SK-N-SH treated with all-trans-retinoic acid at 6 μM for 48 hours (cell line): ENCODE measurements at regions not wholly inside any gene's neighbourhood (a gene's known extent, or its start where the extent isn't known, plus 50 kb on each side); places are given as distances from the start of the nearest gene placed in this dataset.

Source experiments
- ARNTL ChIP-seq: fragments of 450-650 bp; formaldehyde crosslinking; IDR thresholded peaks from 2 replicates; pipeline ENCODE4 v1.5.0; 2020; ENCODE audit warnings: low read depth, mild to moderate bottlenecking, moderate library complexity, borderline replicate concordance
- ESRRG ChIP-seq: fragments of 250-450 bp; sonication (Bioruptor Pico); IDR thresholded peaks from 2 replicates; pipeline ENCODE4 v1.6.1; 2021; ENCODE audit warnings: mild to moderate bottlenecking
- ISL1 ChIP-seq: fragments of 250-450 bp; sonication (Bioruptor Pico); IDR thresholded peaks from 2 replicates; pipeline ENCODE4 v2.1.2; 2022; ENCODE audit warnings: mild to moderate bottlenecking, moderate library complexity
- RARB ChIP-seq: fragments of 250-450 bp; sonication (Bioruptor Pico); IDR thresholded peaks from 2 replicates; pipeline ENCODE4 v1.8.0; 2021; ENCODE audit warnings: mild to moderate bottlenecking, moderate library complexity
- TCF4 ChIP-seq: fragments of 250-450 bp; sonication (Bioruptor Pico); IDR thresholded peaks from 2 replicates; pipeline ENCODE4 v1.8.0; 2021; ENCODE audit warnings: mild to moderate bottlenecking, moderate library complexity, borderline replicate concordance
- ZFP3 ChIP-seq: fragments of 250-450 bp; sonication (Bioruptor Pico); IDR thresholded peaks from 2 replicates; pipeline ENCODE4 v1.5.0; 2020; ENCODE audit warnings: mild to moderate bottlenecking, moderate library complexity
- ZNF8 ChIP-seq: fragments of 450-650 bp; formaldehyde crosslinking; IDR thresholded peaks from 2 replicates; pipeline ENCODE4 v1.5.0; 2020; ENCODE audit warnings: mild to moderate bottlenecking, moderate library complexity
- TF ChIP-seq, protein P1 (sequence below): fragments of 250-450 bp; sonication (Bioruptor Pico); IDR thresholded peaks from 2 replicates; pipeline ENCODE4 v1.5.0; 2020; ENCODE audit warnings: mild to moderate bottlenecking, moderate library complexity

DNA sequence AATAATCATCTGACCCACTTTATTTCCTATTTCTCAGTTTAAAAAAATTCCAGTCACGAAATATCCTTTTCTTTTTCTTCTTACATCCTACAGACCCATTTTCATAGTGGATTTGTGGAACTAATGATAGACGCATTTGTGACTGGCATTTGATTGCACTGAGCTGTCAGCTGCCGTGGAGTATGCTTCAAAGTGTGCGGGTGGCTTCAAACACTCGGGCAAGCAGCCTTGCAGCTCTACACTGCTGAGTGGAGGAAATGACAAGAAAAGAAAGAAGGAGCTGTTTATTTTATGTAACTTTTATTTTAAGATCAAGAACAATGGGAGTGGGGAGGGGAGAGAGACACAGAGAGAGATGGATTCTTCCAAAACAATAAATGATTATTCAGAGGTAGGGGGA, 112.8 kb upstream of the NAP1L1 start:
- TF ChIP-seq ISL1 (CRISPR knock-in tag) (no peak), ZNF8 (no peak), RARB (CRISPR knock-in tag) (no peak), ZFP3 (CRISPR knock-in tag) (no peak), ESRRG (CRISPR knock-in tag) (no peak), ARNTL (no peak), TCF4 (CRISPR knock-in tag) (no peak)
- TF ChIP-seq, protein P1, sequence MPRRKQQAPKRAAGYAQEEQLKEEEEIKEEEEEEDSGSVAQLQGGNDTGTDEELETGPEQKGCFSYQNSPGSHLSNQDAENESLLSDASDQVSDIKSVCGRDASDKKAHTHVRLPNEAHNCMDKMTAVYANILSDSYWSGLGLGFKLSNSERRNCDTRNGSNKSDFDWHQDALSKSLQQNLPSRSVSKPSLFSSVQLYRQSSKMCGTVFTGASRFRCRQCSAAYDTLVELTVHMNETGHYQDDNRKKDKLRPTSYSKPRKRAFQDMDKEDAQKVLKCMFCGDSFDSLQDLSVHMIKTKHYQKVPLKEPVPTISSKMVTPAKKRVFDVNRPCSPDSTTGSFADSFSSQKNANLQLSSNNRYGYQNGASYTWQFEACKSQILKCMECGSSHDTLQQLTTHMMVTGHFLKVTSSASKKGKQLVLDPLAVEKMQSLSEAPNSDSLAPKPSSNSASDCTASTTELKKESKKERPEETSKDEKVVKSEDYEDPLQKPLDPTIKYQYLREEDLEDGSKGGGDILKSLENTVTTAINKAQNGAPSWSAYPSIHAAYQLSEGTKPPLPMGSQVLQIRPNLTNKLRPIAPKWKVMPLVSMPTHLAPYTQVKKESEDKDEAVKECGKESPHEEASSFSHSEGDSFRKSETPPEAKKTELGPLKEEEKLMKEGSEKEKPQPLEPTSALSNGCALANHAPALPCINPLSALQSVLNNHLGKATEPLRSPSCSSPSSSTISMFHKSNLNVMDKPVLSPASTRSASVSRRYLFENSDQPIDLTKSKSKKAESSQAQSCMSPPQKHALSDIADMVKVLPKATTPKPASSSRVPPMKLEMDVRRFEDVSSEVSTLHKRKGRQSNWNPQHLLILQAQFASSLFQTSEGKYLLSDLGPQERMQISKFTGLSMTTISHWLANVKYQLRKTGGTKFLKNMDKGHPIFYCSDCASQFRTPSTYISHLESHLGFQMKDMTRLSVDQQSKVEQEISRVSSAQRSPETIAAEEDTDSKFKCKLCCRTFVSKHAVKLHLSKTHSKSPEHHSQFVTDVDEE (CRISPR knock-in tag), result no peak
